H9 (cell line): ENCODE measurements at regions not wholly inside any gene's neighbourhood (a gene's known extent, or its start where the extent isn't known, plus 50 kb on each side); places are given as distances from the start of the nearest gene placed in this dataset.

ENCODE experiments used
- DNase-seq: peaks from one replicate; pipeline ENCODE4 v3.0.0-alpha.2; 2017
- H2AFZ ChIP-seq: one replicate; pipeline ENCODE4 v1.6.1; 2013; ENCODE audit warnings: mild to moderate bottlenecking, low read length, control low read depth, moderate library complexity
- H2AK5ac ChIP-seq: 2 replicates; pipeline ENCODE4 v1.6.1; 2013; ENCODE audit warnings: low read length, control low read depth, mixed read lengths; ENCODE audit not compliant: insufficient read length
- H2BK120ac ChIP-seq: one replicate; pipeline ENCODE4 v1.6.1; 2013; ENCODE audit warnings: low read depth, mild to moderate bottlenecking, low read length, control low read depth, inconsistent platforms; ENCODE audit not compliant: poor library complexity, severe bottlenecking
- H2BK12ac ChIP-seq: 2 replicates; pipeline ENCODE4 v1.6.1; 2013; ENCODE audit warnings: low read length, control low read depth, mixed read lengths, low read depth; ENCODE audit not compliant: insufficient read length
- H2BK15ac ChIP-seq: 2 replicates; pipeline ENCODE4 v1.6.1; 2013; ENCODE audit warnings: low read depth, low read length, control low read depth
- H2BK20ac ChIP-seq: one replicate; pipeline ENCODE4 v1.6.1; 2013; ENCODE audit warnings: low read depth, mild to moderate bottlenecking, low read length, control low read depth, inconsistent platforms; ENCODE audit not compliant: poor library complexity, severe bottlenecking
- H2BK5ac ChIP-seq: 2 replicates; pipeline ENCODE4 v1.6.1; 2013; ENCODE audit warnings: low read length, control low read depth, mixed read lengths; ENCODE audit not compliant: insufficient read length
- H3K14ac ChIP-seq: 2 replicates; pipeline ENCODE4 v1.6.1; 2013; ENCODE audit warnings: low read length, control low read depth; ENCODE audit not compliant: insufficient read depth
- H3K18ac ChIP-seq: 2 replicates; pipeline ENCODE4 v1.6.1; 2013; ENCODE audit warnings: low read depth, mild to moderate bottlenecking, mixed read lengths, low read length, control low read depth; ENCODE audit not compliant: insufficient read length
- H3K23ac ChIP-seq: 2 replicates; pipeline ENCODE4 v1.6.1; 2013; ENCODE audit warnings: low read length, control low read depth, mixed read lengths, low read depth; ENCODE audit not compliant: insufficient read length
- H3K23me2 ChIP-seq: 2 replicates; pipeline ENCODE4 v1.6.1; 2013; ENCODE audit warnings: low read depth, mild to moderate bottlenecking, mixed read lengths, low read length, control low read depth; ENCODE audit not compliant: insufficient read length, poor library complexity, severe bottlenecking
- H3K27ac ChIP-seq: 2 replicates; pipeline ENCODE4 v1.5.1; 2013; ENCODE audit warnings: low read length, control low read depth, mixed read lengths, low read depth; ENCODE audit not compliant: insufficient read length
- H3K27me3 ChIP-seq: 2 replicates; pipeline ENCODE4 v1.6.1; 2013; ENCODE audit warnings: low read length, control low read depth, inconsistent platforms; ENCODE audit not compliant: insufficient read depth
- H3K4ac ChIP-seq: 2 replicates; pipeline ENCODE4 v1.6.1; 2013; ENCODE audit warnings: low read depth, mild to moderate bottlenecking, control low read depth, inconsistent platforms, low read length, moderate library complexity
- H3K4me1 ChIP-seq: 2 replicates; pipeline ENCODE4 v1.6.1; 2013; ENCODE audit warnings: low read length, control low read depth, inconsistent platforms; ENCODE audit not compliant: insufficient read depth
- H3K4me2 ChIP-seq: 2 replicates; pipeline ENCODE4 v1.6.1; 2013; ENCODE audit warnings: low read length, control low read depth, mixed read lengths; ENCODE audit not compliant: insufficient read length, insufficient read depth
- H3K56ac ChIP-seq: 2 replicates; pipeline ENCODE4 v1.6.1; 2013; ENCODE audit warnings: low read depth, mild to moderate bottlenecking, mixed read lengths, low read length, control low read depth; ENCODE audit not compliant: insufficient read length
- H3K79me1 ChIP-seq: 2 replicates; pipeline ENCODE4 v1.6.1; 2013; ENCODE audit warnings: low read depth, mild to moderate bottlenecking, moderate library complexity, low read length, control low read depth, inconsistent platforms; ENCODE audit not compliant: insufficient read depth, poor library complexity, severe bottlenecking
- H3K79me2 ChIP-seq: 2 replicates; pipeline ENCODE4 v1.6.1; 2013; ENCODE audit warnings: low read length, control low read depth, inconsistent platforms; ENCODE audit not compliant: insufficient read depth
- H3K9ac ChIP-seq: 2 replicates; pipeline ENCODE4 v1.6.1; 2013; ENCODE audit warnings: low read length, control low read depth, mixed read lengths; ENCODE audit not compliant: insufficient read length; ENCODE audit errors: extremely low read depth
- H3K9me3 ChIP-seq: one replicate; pipeline ENCODE4 v1.6.1; 2013; ENCODE audit warnings: low read depth, low read length, inconsistent platforms; ENCODE audit not compliant: control insufficient read depth
- H3T11ph ChIP-seq: one replicate; pipeline ENCODE4 v1.6.1; 2013; ENCODE audit warnings: mild to moderate bottlenecking, low read length, control low read depth, inconsistent platforms
- H4K20me1 ChIP-seq: one replicate; pipeline ENCODE4 v1.6.1; 2013; ENCODE audit not compliant: control insufficient read depth, insufficient read length, insufficient read depth
- H4K5ac ChIP-seq: 2 replicates; pipeline ENCODE4 v1.6.1; 2013; ENCODE audit warnings: low read depth, mild to moderate bottlenecking, mixed read lengths, low read length, control low read depth; ENCODE audit not compliant: insufficient read length
- H4K8ac ChIP-seq: replicated peaks from 2 replicates; pipeline ENCODE4 v1.6.1; 2013; ENCODE audit warnings: low read length, control low read depth, mixed read lengths, low read depth; ENCODE audit not compliant: insufficient read length
- H4K91ac ChIP-seq: 2 replicates; pipeline ENCODE4 v1.6.1; 2013; ENCODE audit warnings: low read depth, mild to moderate bottlenecking, moderate library complexity, mixed read lengths, low read length, control low read depth; ENCODE audit not compliant: insufficient read length
- H3K27ac Mint-ChIP-seq, 3 experiments: 2 replicates in 2 of 3; 3 replicates in 1 of 3; pipeline ENCODE4 v1.8.0; 2020 to 2021; ENCODE audit warnings: mixed read lengths in 3 of 3, mild to moderate bottlenecking in 1 of 3, moderate library complexity in 1 of 3
- H3K27me3 Mint-ChIP-seq: 2 replicates; pipeline ENCODE4 v1.8.0; 2021; ENCODE audit warnings: low read depth, mild to moderate bottlenecking, moderate library complexity, mixed read lengths
- H3K36me3 Mint-ChIP-seq, 3 experiments: 2 replicates in 2 of 3; 3 replicates in 1 of 3; pipeline ENCODE4 v1.8.0; 2020 to 2021; ENCODE audit warnings: low read depth in 3 of 3, mixed read lengths in 3 of 3; ENCODE audit not compliant: insufficient read depth in 1 of 3
- H3K4me1 Mint-ChIP-seq, 2 experiments: 2 replicates each; pipeline ENCODE4 v1.8.0; 2020; ENCODE audit warnings: mixed read lengths in 2 of 2
- H3K4me3 Mint-ChIP-seq, 2 experiments: 2 replicates in 1 of 2; 3 replicates in 1 of 2; pipeline ENCODE4 v1.8.0; 2020 to 2021; ENCODE audit warnings: mild to moderate bottlenecking in 2 of 2, mixed read lengths in 2 of 2, moderate library complexity in 1 of 2
- H3K9me3 Mint-ChIP-seq, 2 experiments: 2 replicates in 1 of 2; 3 replicates in 1 of 2; pipeline ENCODE4 v1.8.0; 2020; ENCODE audit warnings: mild to moderate bottlenecking in 2 of 2, mixed read lengths in 2 of 2, moderate library complexity in 1 of 2
- CTCF ChIP-seq: fragments of 200-600 bp; sonication (generic); conservative IDR thresholded peaks from 3 replicates; pipeline ENCODE4 v1.8.0; 2021; ENCODE audit warnings: antibody characterized with exemption, mild to moderate bottlenecking
- WGBS: extraction: QIAGEN DNeasy Blood & Tissue Kit; methylation state at CpG from one replicate; pipeline ENCODE4 v1.1.7; 2013; ENCODE audit warnings: missing lambda C conversion rate, low lambda C conversion rate, mixed read lengths; ENCODE audit not compliant: insufficient read length; ENCODE audit errors: extremely low coverage; 5-methylcytosine and 5-hydroxymethylcytosine counted together

DNA sequence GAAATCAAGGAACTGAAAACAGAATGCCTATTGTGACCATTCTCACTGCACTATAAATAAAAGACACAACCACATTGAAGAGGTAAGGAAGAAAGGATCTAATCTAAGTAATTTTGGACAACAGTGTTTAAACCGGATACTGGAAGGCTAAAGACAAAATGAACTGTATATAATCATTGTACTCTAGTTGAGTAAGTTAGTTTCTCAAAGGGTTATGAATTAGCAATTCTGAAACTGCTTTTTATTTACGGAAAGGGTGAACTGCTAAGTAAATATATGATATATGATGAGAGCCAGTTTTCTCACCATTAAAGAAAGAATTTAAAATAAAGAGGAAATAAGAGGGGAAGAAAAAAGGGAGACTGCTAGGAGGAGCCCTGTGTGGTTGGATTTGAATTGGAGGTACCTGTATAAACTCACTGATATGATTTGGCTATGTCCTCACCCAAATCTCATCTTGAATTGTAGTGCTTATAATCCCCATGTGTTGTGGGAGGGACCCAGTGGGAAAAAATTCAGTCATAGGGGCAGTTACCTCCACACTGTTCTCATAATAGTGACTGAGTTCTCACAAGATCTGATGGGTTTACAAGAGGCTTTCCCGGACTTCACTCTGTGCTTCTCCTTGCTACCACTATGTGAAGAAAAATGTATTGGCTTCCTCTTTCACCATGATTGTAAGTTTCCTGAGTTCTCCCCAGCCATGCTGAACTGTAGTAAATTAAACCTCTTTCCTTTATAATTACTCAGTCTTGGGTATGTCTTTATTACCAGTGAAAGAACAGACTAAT lies 607.7 kb downstream of the PYDC2 start:
- H3K9me3 ChIP-seq, result no peaks in the 10 kb centered on the region
- Mint-ChIP-seq H3K27me3 (no peaks in the 10 kb centered on the region), H3K4me1 (peaks cover 8 to 17% of the 10 kb centered on the region in 2 experiments), H3K9me3 (no peaks in the 10 kb centered on the region), H3K36me3 (no peaks in the 10 kb centered on the region), H3K27ac (no peak overlapping the region), H3K4me3 (no peak overlapping the region)
- no peaks in the 10 kb centered on the region for H3K79me1 ChIP-seq
- H3K79me2 ChIP-seq, result no peaks in the 10 kb centered on the region
- H3K27me3 ChIP-seq, result no peaks in the 10 kb centered on the region
- no peak overlapping the region for H3K4me2 ChIP-seq
- DNase-seq, result no peak
- H4K5ac ChIP-seq, result no peak overlapping the region
- no peak overlapping the region for H3K56ac ChIP-seq
- no peak overlapping the region for H4K91ac ChIP-seq
- no peak overlapping the region for H3K18ac ChIP-seq
- no peak overlapping the region for H2BK5ac ChIP-seq
- H3K9ac ChIP-seq, result no peak overlapping the region
- no peaks in the 10 kb centered on the region for H3K23me2 ChIP-seq
- no CpG with 5 or more reads among the region's 3 CpGs for WGBS
- no peak overlapping the region for H2BK15ac ChIP-seq
- no peak overlapping the region for H2AK5ac ChIP-seq
- H3K23ac ChIP-seq, result no peak overlapping the region
- no peak overlapping the region for H2AFZ ChIP-seq
- no peak overlapping the region for H2BK12ac ChIP-seq
- no peak overlapping the region for H2BK20ac ChIP-seq
- H2BK120ac ChIP-seq, result no peak overlapping the region
- no peak overlapping the region for H3K27ac ChIP-seq
- H4K8ac ChIP-seq, result no peak overlapping the region
- no peaks in the 10 kb centered on the region for H3K4me1 ChIP-seq
- H3T11ph ChIP-seq, result no peak overlapping the region
- H3K4ac ChIP-seq, result no peak overlapping the region
- no peaks in the 10 kb centered on the region for H4K20me1 ChIP-seq
- no peak overlapping the region for H3K14ac ChIP-seq
- TF ChIP-seq CTCF, result no peak
